ENCODE measurements at regions not wholly inside any gene's neighbourhood (a gene's known extent, or its start where the extent isn't known, plus 50 kb on each side); places are given as distances from the start of the nearest gene placed in this dataset.

- no peak for DNase-seq
Observed at GRCh38 chr13:39859898-39860297, 204.4 kb downstream of the COG6 start.

- no peak for DNase-seq
Observed at GRCh38 chr13:39862900-39863299, 207.4 kb downstream of the COG6 start.

DNA sequence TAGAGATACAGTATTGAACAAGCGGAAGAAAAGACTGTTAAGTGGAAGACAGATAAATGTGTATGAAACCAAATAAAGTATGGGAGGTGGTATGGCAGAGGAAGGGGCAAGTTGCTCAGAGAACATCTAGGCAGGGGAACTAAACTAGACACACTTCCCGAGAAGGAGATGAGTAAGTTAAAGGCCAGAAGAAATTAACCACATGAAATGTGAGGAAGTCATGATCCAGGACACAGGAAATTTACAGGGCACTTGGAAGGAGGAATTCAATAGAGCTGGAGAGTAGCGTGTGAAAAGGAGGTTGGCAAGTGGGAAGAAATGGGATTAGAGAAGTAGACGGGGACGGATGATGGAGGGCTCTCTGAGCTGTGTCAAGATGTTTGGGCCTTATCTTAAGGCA lies 208.8 kb downstream of the COG6 start:
- DNase-seq, result no peak

- no peak for DNase-seq
Observed at GRCh38 chr13:39866722-39867121, 211.3 kb downstream of the COG6 start.

- no peak for DNase-seq
Observed at GRCh38 chr13:39867807-39868206, 212.3 kb downstream of the COG6 start.

- DNase-seq, result no peak
Observed at GRCh38 chr13:39870197-39870747, 214.8 kb downstream of the COG6 start.

- DNase-seq, result no peak
Observed at GRCh38 chr13:39874331-39875053, 219.0 kb downstream of the COG6 start.

GRCh38 chr13:39875111-39875987 lies 219.9 kb downstream of the COG6 start:
- DNase-seq, result no peak

- no peak for DNase-seq
Observed at GRCh38 chr13:39876258-39876657, 220.8 kb downstream of the COG6 start.

GRCh38 chr13:39877134-39877533 lies 221.7 kb downstream of the COG6 start:
- DNase-seq, result no peak

GRCh38 chr13:39879286-39880035 lies 224.0 kb downstream of the COG6 start:
- no peak for DNase-seq

GRCh38 chr13:39881383-39881782 lies 225.9 kb downstream of the COG6 start:
- DNase-seq, result no peak

- no peak for DNase-seq
Observed at GRCh38 chr13:39881887-39882286, 226.4 kb downstream of the COG6 start.

DNA sequence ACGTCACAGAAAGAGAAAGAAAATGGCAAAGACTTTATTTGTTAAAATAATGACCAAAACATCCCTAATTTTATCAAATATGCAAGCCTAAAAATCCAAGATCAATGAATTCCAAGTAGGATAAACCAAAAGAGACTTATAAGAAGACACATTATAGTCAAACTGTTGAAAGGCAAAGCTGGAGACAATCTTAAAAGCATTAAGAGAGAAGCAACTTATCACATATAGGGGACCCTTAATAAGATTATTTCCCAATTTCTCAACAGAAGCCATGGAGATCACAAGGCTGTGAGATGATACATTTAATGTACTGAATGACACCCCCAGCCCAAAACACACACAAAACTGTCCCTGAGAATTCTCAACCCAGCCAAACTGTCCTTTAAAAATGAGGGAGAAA lies 228.7 kb downstream of the COG6 start:
- DNase-seq, result no peak

- DNase-seq, result no peak
Observed at GRCh38 chr13:39886336-39886735, 230.9 kb downstream of the COG6 start.

DNA sequence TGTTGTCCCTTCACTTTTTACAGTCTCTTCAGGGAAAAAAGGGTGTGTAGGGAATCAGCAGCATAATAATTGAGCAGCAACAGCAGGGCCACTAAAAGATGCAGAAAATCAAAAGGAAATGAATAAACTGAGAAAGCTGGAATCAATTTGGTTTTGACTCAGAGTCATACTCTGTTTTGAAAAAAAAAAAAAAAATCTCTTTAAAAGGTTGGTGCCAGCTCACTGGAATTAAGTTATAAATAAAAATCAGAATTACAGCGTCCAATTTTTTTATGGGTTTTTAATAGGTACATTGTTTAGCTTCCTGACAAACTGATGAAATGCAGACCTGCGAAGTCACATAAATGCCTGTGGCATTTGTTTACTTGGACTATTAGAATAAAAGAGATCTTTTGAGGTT lies 231.9 kb downstream of the COG6 start:
- DNase-seq, result no peak

- DNase-seq, result no peak
Observed at GRCh38 chr13:39888865-39889810, 233.7 kb downstream of the COG6 start.

DNA sequence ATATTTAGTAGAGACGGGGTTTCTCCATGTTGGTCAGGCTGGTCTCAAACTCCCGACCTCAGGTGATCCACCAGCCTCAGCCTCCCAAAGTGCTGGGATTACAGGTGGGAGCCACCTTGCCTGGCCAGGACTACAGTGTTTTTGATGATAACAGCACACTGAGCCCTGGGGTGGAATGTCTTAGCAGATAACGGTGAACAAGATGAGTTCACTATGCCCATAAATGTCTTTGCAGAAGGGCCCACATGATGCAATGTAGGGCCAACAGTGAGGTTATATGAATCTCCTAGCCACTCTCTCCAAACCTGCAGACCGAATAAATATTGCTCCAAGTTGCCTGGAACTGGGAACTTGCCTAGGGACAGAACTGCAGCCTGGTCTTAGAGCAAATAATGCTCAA lies 235.1 kb downstream of the COG6 start:
- no peak for DNase-seq

DNA sequence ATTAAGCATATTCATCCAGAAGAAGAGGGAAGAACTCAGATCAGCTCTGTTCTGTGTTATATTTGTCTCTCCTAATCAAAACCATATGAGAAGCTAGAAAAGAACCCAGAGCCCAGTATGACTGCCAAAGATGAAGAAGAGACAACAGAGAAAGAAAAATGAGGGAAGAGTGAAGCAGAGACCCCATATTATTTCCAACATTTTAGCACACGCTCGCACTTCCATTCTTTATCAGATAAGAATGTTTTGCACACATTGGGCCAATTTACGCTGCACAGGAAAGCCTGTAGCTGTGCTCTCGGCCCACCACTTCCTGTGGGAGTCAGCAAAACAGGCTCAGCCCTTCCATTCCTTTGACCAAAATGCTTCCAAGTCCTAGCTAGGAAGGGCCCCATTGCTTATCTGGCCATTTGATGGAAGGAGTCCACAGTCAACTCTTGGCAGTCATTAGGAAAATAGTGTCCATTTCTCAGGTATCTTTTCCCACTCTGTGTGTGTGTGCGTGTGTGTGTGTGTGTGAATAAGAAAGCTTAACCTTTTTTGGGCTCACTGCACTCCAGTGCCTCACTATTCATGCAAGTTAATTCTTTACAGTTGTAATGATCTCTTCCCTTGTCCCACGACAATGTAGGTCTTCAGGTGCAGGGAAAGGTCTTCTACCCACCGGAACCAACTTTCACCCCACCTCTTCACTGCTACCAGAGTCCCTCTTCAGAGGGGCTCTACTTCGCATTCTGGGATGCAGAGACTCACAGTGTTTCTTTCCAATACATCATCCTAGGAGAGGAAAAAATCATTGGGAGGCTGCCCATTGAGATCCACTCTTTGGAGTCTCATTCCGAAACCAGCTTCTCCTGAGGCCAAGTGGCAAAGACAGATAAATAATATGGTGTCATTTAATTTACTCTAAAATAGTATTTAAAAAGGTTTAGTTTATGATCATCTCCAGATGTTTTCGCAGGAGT lies 237.5 kb downstream of the COG6 start:
- no peak for DNase-seq

DNA sequence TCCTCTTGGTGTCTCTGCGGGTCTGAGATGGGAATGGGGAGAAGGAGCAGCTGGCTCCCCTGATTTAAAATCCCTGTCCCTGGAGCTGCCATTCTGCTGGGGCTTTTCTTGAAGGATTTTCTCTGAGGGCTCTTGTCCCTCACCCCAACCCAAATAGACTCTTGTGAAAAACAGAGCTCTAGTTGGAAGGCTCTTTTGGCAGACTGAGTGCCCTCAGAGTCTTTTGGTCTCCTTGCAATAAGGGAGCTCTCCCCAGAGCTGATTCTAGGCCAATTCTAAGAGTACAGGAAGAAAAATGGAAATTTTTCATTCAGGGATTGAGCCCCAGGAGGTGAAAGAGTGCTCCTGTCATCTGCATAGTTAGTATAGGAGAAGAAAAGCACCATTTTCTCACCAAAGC lies 238.3 kb downstream of the COG6 start:
- no peak for DNase-seq

DNA sequence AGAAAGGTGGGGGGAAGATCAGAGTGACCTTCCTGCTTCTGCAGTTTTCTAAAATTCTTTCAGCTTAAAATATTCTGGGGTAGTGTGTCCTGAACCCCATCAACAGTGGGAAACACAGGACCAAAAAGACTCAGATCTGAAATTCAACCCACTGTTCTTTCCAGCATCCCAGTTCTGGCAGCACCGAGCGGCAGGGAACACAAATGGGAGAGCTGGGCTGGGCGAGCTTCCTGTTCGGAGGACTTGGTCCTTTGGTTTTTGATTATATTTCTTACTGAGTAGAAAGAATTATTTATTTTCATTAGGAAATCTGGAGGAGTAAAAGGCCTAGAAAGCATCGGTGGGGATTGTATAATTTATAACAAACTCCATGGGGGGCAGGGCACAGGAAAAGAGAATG lies 239.1 kb downstream of the COG6 start:
- no peak for DNase-seq
